ENCODE measurements at regions not wholly inside any gene's neighbourhood (a gene's known extent, or its start where the extent isn't known, plus 50 kb on each side); places are given as distances from the start of the nearest gene placed in this dataset.
"Not testable (repeated sequence)": the region's sequence is repeated elsewhere in the genome, so short reads cannot be mapped to it uniquely, and the experiment has no call there.

DNA sequence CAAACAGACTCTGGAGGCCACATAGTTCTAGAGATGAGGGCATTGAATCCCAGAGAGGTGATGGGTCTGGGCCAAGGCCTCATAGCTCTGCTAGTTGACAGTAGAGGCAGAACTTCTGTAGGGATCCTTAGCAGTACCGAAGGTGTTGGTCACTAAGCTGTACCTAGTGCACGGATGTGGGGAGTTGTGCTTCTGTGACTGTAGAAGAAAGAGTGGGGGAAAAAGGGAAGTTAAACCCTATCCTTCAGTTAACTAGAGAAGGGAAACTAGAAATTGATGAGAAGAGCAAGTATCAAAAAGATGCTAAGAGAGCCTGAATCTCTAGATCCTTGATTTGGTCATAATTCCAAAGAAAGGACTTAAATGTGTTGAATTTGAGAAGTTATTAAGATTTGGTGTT lies 186.7 kb downstream of the NFKBIZ start:
- Mint-ChIP-seq H3K27ac (no peak overlapping the region), H3K4me3 (no peak overlapping the region), H3K9me3 (peaks cover 8 to 9% of the 10 kb centered on the region in 2 donors), H3K4me1 (ENCODE audit: low read depth) (peaks cover 5% of the 10 kb centered on the region), H3K36me3 (ENCODE audit: insufficient read depth in 2 of 2) (peaks cover 8 to 23% of the 10 kb centered on the region in 2 donors), H3K27me3 (ENCODE audit: low read depth) (no peaks in the 10 kb centered on the region)
- ATAC-seq (replicated peaks in 1 of 2) = no peak
- no peak for DNase-seq

DNA sequence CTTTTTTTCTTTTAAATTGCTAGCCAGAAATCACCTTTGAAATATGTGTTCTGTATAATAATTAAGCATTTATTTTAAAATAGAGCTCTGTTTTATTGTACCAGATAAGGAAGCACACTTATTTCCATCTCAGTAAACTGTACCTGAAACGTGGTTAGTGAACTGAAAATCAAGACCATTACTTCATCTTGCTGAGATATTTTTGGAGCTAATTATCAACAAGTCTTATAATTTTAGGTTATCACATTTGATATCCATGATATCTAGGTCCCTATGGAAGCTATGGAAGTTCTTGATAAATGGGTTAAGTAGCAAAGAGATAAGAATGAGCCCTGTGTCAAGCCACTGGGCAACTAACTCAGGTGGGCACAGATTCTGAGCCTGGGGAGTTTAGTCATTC lies 187.2 kb downstream of the NFKBIZ start:
- Mint-ChIP-seq H3K27me3 (ENCODE audit: low read depth) (no peaks in the 10 kb centered on the region), H3K9me3 (peaks cover 12 to 13% of the 10 kb centered on the region in 2 donors), H3K4me3 (no peak overlapping the region), H3K27ac (no peak overlapping the region), H3K36me3 (ENCODE audit: insufficient read depth in 2 of 2) (peaks cover 11 to 26% of the 10 kb centered on the region in 2 donors), H3K4me1 (ENCODE audit: low read depth) (no peaks in the 10 kb centered on the region)
- DNase-seq (no peak), ATAC-seq (replicated peaks in 1 of 2) (no peak)

DNA sequence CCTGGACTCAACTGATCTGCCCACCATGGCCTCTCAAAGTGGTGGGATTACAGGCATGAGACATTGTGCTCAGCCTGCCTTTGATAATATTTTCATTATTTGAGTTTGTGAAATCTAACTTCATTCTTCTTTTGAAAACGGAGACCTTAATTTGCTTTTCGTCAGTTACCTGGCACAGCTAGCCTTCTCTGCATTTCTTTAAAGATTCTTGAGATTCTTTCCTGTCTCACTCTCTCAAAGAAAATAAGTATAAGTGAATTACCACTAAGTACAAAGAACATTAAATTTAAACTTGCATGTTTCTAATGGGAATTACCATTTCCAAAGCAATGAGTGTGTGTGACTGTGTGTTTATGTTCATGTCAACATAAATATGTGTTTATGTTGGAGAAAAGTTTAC lies 187.9 kb downstream of the NFKBIZ start:
- Mint-ChIP-seq H3K36me3 (ENCODE audit: insufficient read depth in 2 of 2) (peaks cover 11 to 26% of the 10 kb centered on the region in 2 donors), H3K27ac (no peak overlapping the region), H3K4me3 (no peak overlapping the region), H3K4me1 (ENCODE audit: low read depth) (no peaks in the 10 kb centered on the region), H3K27me3 (ENCODE audit: low read depth) (no peaks in the 10 kb centered on the region), H3K9me3 (peaks cover 12 to 13% of the 10 kb centered on the region in 2 donors)
- no peak for ATAC-seq (replicated peaks in 1 of 2)
- no peak for DNase-seq

- Mint-ChIP-seq H3K36me3 (ENCODE audit: insufficient read depth in 2 of 2) (peaks cover 11 to 31% of the 10 kb centered on the region in 2 donors), H3K9me3 (peaks cover 12 to 13% of the 10 kb centered on the region in 2 donors), H3K27ac (no peak overlapping the region), H3K27me3 (ENCODE audit: low read depth) (no peaks in the 10 kb centered on the region), H3K4me3 (no peak overlapping the region), H3K4me1 (ENCODE audit: low read depth) (no peaks in the 10 kb centered on the region)
- no peak for DNase-seq
- ATAC-seq (replicated peaks in 1 of 2) = no peak
Observed at GRCh38 chr3:102037791-102038190, 188.5 kb downstream of the NFKBIZ start.

DNA sequence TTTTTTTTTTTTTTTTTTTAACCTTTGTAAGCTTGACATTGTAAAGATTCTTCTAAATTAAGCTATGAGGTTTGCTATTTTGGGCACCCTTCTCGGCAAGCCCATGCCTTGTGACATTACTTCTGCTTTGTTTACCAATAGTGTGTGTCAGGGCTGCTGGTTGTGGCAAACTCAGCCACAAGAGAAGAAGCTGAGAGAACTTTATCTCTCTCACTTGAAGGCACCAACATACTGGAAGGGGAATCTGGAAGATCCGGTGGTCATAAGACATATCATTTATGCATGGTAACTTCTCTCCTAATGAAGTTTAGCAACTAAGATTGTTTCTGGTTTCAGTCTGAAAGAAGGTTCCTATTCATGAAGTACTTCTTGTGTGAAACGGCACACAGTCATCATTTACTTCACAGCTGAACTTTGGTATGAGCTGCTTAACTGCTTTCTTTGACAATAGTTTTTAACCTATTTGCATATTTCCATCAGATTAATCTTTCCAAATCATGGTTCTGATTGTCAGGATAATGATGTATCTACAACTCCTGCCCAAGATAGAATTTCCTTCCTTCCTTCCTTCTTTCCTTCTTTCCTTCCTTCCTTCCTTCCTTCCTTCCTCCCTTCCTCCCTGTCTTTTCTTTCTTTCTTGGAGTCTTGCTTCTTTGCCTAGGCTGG lies 189.3 kb downstream of the NFKBIZ start:
- DNase-seq (no peak), ATAC-seq (replicated peaks in 1 of 2) (no peak)
- Mint-ChIP-seq H3K9me3 (peaks cover 13% of the 10 kb centered on the region in 2 donors), H3K4me3 (no peak overlapping the region), H3K4me1 (ENCODE audit: low read depth) (no peaks in the 10 kb centered on the region), H3K36me3 (ENCODE audit: insufficient read depth in 2 of 2) (peaks cover 11 to 35% of the 10 kb centered on the region in 2 donors), H3K27me3 (ENCODE audit: low read depth) (no peaks in the 10 kb centered on the region), H3K27ac (peak overlapping the region; percentile 49)

DNA sequence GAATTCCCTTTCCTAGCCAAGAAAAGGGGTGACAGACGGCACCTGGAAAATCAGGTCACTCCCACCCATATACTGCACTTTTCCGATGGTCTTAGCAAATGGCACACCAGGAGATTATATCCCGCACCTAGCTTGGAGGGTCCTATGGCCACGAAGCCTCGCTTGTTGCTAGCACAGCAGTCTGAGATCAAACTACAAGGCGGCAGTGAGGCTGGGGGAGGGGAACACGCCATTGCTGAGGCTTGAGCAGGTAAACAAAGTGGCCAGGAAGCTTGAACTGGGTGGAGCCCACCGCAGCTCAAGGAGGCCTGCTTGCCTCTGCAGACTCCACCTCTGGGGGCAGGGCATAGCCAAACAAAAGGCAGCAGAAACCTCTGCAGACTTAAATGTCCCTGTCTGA lies 190.8 kb downstream of the NFKBIZ start:
- H3K27me3 Mint-ChIP-seq (ENCODE audit: low read depth); H3K4me1 Mint-ChIP-seq (ENCODE audit: low read depth); H3K27ac Mint-ChIP-seq; ATAC-seq (replicated peaks in 1 of 2); DNase-seq; H3K4me3 Mint-ChIP-seq: not testable (repeated sequence)
- peaks cover 13% of the 10 kb centered on the region in 2 donors for H3K9me3 Mint-ChIP-seq
- H3K36me3 Mint-ChIP-seq (ENCODE audit: insufficient read depth in 2 of 2) = peaks cover 11 to 35% of the 10 kb centered on the region in 2 donors

DNA sequence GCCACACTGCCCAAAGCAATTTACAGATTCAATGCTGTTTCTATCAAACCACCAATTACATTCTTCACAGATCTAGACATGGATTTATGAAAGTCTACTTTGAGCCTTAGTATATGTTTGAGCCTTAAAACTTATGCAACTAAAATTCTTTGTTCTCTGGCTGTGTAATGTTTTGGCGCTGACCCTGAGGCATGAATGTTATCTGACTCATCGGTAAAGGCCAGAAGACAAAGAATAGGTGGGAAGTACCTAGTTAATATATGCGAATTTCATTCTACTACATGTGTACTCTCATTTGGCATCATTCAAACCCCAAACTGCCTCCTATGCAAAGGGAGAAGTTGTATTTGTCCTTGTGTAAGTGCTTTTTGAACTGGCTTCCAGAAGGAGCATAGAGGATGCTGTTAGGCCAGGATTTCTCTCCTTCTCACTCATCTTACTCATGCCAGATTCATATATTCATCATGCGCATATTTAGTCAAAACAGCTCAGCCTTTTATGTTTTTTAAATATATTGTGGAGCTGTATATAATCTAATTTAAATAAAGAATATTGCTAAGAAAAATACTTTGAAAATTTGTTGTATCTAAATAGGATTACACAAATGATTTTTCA lies 204.2 kb downstream of the NFKBIZ start:
- peak in 1 of 2 donors; percentile 21 for DNase-seq
- no peaks in the 10 kb centered on the region for H3K27me3 Mint-ChIP-seq (ENCODE audit: low read depth)
- peaks cover 12 to 18% of the 10 kb centered on the region in 2 donors for H3K9me3 Mint-ChIP-seq
- peaks cover 17 to 30% of the 10 kb centered on the region in 2 donors for H3K36me3 Mint-ChIP-seq (ENCODE audit: insufficient read depth in 2 of 2)
- H3K4me1 Mint-ChIP-seq (ENCODE audit: low read depth) = peaks cover 29% of the 10 kb centered on the region
- no peak overlapping the region for H3K4me3 Mint-ChIP-seq
- ATAC-seq (replicated peaks in 1 of 2) = peak; percentile 87
- H3K27ac Mint-ChIP-seq = no peak overlapping the region

DNA sequence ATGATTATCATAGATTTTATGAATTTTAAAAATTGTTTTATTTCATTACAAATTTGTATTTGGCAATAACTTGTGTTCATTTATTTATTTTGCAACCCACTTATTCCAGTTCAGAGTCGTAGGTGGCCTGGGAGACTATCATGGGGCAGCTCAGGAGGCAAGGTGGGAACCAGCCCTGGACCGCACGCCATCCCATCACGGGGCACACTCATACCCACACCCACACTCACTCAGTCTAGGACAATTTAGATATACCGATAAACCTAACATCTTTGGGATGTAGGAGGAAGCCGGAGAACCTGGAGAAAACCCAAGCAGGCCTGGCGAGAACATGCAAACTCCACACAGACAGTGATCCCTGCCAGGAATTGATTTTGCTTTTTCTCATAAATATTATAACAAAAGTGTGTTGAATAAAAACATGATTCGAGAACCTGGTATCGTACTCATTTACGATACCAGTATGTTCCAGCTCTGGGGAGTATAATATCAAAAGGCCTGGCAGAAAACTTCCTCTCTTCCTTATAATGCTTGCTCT lies 205.3 kb downstream of the NFKBIZ start:
- ATAC-seq (replicated peaks in 1 of 2) = no peak
- Mint-ChIP-seq H3K27me3 (ENCODE audit: low read depth) (no peaks in the 10 kb centered on the region), H3K9me3 (peaks cover 9 to 12% of the 10 kb centered on the region in 2 donors), H3K36me3 (ENCODE audit: insufficient read depth in 2 of 2) (peaks cover 9 to 21% of the 10 kb centered on the region in 2 donors), H3K27ac (no peak overlapping the region), H3K4me3 (no peak overlapping the region), H3K4me1 (ENCODE audit: low read depth) (peaks cover 41% of the 10 kb centered on the region)
- no peak for DNase-seq

- Mint-ChIP-seq H3K4me3 (peak overlapping the region in 1 of 2 donors; percentile 22), H3K36me3 (ENCODE audit: insufficient read depth in 2 of 2) (peaks cover 0 to 3% of the 10 kb centered on the region in 2 donors), H3K9me3 (peaks cover 0 to 1% of the 10 kb centered on the region in 2 donors), H3K4me1 (ENCODE audit: low read depth) (peaks cover 42% of the 10 kb centered on the region), H3K27ac (peak overlapping the region; percentile 12), H3K27me3 (ENCODE audit: low read depth) (no peaks in the 10 kb centered on the region)
- DNase-seq (no peak), ATAC-seq (replicated peaks in 1 of 2) (peak; percentile 66 to 69)
Observed at GRCh38 chr3:102057781-102058421, 208.6 kb downstream of the NFKBIZ start.

DNA sequence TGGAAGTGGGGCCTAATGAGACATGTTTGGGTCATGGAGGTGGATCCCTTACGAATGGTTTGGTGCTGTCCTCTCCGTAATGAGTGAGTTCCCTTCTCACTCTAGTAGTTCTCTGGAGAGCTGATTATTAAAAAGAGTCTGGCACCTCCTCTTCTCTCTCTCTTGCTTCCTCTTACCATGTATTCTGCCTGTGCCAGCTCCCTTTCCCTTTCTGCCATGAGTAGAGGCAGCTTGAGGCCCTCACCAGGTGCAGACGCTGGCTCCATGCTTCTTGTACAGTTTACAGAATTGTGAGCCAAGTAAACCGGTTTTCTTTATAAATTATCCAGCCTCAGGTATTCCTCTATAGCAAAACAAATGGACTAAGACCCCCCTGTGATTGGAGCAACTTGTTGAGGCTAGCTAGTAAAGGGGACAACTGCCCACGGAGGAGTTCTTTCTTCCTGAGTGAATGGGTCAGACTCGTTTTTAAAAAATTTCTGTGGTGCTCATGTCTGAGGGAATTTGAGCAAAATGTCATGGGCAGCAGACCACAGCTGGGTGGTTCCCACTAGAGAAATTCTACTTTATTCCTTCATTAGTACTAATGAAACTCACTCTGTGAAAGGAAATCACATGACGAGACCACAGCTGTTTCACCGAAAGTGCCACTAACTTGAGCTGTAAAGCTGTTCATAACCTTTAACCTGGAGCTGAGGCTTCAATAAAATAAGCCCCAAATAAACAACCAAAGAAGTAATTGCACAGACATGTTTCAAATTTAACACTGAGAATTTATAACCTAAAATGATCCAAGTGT lies 210.0 kb downstream of the NFKBIZ start:
- DNase-seq (no peak), ATAC-seq (replicated peaks in 1 of 2) (no peak)
- Mint-ChIP-seq H3K9me3 (peaks cover 0 to 1% of the 10 kb centered on the region in 2 donors), H3K4me3 (peak overlapping the region in 1 of 2 donors; percentile 40), H3K27me3 (ENCODE audit: low read depth) (no peaks in the 10 kb centered on the region), H3K4me1 (ENCODE audit: low read depth) (peaks cover 35% of the 10 kb centered on the region), H3K36me3 (ENCODE audit: insufficient read depth in 2 of 2) (peaks cover 0 to 3% of the 10 kb centered on the region in 2 donors), H3K27ac (peak overlapping the region; percentile 13)

- peaks cover 0 to 1% of the 10 kb centered on the region in 2 donors for H3K9me3 Mint-ChIP-seq
- ATAC-seq (replicated peaks in 1 of 2) (no peak), DNase-seq (no peak)
- peaks cover 35% of the 10 kb centered on the region for H3K4me1 Mint-ChIP-seq (ENCODE audit: low read depth)
- H3K4me3 Mint-ChIP-seq = no peak overlapping the region
- no peak overlapping the region for H3K27ac Mint-ChIP-seq
- no peaks in the 10 kb centered on the region for H3K27me3 Mint-ChIP-seq (ENCODE audit: low read depth)
- H3K36me3 Mint-ChIP-seq (ENCODE audit: insufficient read depth in 2 of 2) = peaks cover 0 to 3% of the 10 kb centered on the region in 2 donors
Observed at GRCh38 chr3:102060814-102061213, 211.5 kb downstream of the NFKBIZ start.

- Mint-ChIP-seq H3K9me3 (no peaks in the 10 kb centered on the region), H3K36me3 (ENCODE audit: insufficient read depth in 2 of 2) (no peaks in the 10 kb centered on the region), H3K4me1 (ENCODE audit: low read depth) (peaks cover 35% of the 10 kb centered on the region), H3K27me3 (ENCODE audit: low read depth) (no peaks in the 10 kb centered on the region), H3K27ac (no peak overlapping the region), H3K4me3 (no peak overlapping the region)
- DNase-seq (no peak), ATAC-seq (replicated peaks in 1 of 2) (no peak)
Observed at GRCh38 chr3:102063572-102063971, 214.3 kb downstream of the NFKBIZ start.
